Astrocyte (in vitro differentiated cells and primary cell): ENCODE measurements at regions not wholly inside any gene's neighbourhood (a gene's known extent, or its start where the extent isn't known, plus 50 kb on each side); places are given as distances from the start of the nearest gene placed in this dataset.

ENCODE experiments used
- CTCF ChIP-seq: IDR thresholded peaks from 2 replicates; pipeline ENCODE4 v1.5.1; 2011; ENCODE audit warnings: low read depth, mild to moderate bottlenecking, inconsistent platforms, low read length, moderate library complexity; ENCODE audit not compliant: insufficient read depth
- EZH2 ChIP-seq: IDR thresholded peaks from 2 replicates; pipeline ENCODE4 v1.6.1; 2012; ENCODE audit warnings: mild to moderate bottlenecking, low read length, inconsistent platforms; ENCODE audit not compliant: insufficient read depth

DNA sequence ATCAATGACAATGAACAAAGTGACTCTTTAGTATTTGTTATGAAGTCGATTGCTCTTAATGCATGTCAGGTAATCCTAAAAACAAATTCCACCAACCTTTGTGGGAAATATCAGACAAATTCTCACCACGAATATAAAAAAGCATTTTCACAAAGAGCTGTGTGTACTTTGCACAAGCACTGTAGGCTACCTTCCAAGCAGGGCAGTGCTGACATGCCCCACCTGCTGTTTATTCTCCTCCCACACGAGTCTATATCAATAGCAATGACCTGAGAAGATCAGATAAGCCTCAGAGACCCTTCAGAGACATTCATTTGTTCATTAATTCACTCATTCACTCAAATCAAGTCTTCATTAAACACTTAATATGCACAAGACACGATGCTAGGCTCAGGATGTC lies 469.1 kb downstream of the ZSWIM6 start:
- no peak for TF ChIP-seq CTCF
- no peak for TF ChIP-seq EZH2
